ENCODE measurements at regions not wholly inside any gene's neighbourhood (a gene's known extent, or its start where the extent isn't known, plus 50 kb on each side); places are given as distances from the start of the nearest gene placed in this dataset.
A peak's percentile ranks its signal among the peaks of the same experiment; 100 is the strongest.
"Not testable (repeated sequence)": the region's sequence is repeated elsewhere in the genome, so short reads cannot be mapped to it uniquely, and the experiment has no call there.

- CTCF ChIA-PET: no interaction called here
- no peak for DNase-seq (ENCODE audit: low read depth, low spot score)
- TF ChIP-seq, protein P1, sequence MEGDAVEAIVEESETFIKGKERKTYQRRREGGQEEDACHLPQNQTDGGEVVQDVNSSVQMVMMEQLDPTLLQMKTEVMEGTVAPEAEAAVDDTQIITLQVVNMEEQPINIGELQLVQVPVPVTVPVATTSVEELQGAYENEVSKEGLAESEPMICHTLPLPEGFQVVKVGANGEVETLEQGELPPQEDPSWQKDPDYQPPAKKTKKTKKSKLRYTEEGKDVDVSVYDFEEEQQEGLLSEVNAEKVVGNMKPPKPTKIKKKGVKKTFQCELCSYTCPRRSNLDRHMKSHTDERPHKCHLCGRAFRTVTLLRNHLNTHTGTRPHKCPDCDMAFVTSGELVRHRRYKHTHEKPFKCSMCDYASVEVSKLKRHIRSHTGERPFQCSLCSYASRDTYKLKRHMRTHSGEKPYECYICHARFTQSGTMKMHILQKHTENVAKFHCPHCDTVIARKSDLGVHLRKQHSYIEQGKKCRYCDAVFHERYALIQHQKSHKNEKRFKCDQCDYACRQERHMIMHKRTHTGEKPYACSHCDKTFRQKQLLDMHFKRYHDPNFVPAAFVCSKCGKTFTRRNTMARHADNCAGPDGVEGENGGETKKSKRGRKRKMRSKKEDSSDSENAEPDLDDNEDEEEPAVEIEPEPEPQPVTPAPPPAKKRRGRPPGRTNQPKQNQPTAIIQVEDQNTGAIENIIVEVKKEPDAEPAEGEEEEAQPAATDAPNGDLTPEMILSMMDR (IDR thresholded peaks at IDR 0.05; ENCODE audit: insufficient read depth, low read length, missing control alignments): no peak
- POLR2A ChIA-PET: no interaction called here
- H3K4me3 ChIP-seq (ENCODE audit: low read depth, low read length): peak overlapping the region; percentile 58
Observed at GRCh38 chr1:148389027-148389339, 94.1 kb downstream of the PPIAL4G start.

DNA sequence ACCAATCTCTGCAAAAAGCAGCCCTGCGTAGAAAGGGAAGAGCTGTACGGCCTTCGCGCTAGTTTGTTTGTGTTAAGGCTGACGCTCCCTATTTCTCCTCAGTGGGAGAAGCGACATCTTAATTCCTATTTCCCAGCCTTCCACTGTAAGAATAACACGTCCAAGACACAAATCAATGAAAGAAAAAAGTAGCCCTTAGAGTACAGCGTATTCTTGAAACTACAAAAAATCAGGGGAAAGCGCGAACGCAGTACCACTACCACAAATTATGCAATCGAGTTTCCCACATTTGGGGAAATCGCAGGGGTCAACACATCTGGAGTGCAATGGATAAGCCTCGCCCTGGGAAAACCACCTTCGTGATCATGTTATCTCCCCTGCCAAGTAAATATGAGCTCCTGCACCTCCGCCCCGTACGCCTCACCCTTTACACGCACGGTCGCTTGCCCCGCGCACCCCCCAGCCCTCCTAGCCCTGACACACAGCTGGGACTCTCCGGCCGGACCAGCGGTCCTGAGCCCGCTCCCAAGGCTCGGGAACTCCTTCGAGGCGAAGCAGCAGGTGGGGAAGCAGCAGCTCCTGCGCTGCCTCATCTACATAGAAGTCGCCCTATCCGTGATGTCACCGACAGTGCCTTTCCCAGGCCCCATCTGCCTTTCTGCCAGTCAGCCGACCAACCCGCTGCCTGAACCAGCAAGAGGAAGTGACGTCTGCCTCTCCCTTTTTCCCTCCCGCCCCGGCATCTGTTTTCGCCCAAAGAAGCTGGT is 94.7 kb downstream of the PPIAL4G start:
- CTCF ChIA-PET: no interaction called here
- peak; percentile 10 for DNase-seq (ENCODE audit: low read depth, low spot score)
- H3K4me3 ChIP-seq (ENCODE audit: low read depth, low read length): peak overlapping the region; percentile 58
- POLR2A ChIA-PET: no interaction called here
- TF ChIP-seq, protein P1 (IDR thresholded peaks at IDR 0.05; ENCODE audit: insufficient read depth, low read length, missing control alignments): no peak

DNA sequence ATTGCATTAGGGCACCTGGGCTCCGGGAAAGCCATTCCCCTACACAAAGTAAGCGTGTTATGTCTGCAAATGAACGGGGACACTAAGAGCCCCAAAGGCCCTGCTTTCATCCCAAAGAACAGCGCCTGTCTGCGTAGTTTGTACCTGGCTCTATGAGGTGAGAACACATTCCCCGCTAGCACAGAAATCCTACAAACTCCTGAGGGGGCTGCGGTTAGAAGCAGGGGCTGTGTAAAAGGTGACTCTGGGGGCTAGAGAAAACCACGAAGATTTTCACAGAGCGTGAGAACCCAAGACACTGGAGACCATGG is 95.2 kb downstream of the PPIAL4G start:
- POLR2A ChIA-PET: not testable (repeated sequence)

GRCh38 chr1:148387122-148387948 is 95.8 kb downstream of the PPIAL4G start:
- CTCF ChIA-PET; DNase-seq (ENCODE audit: low read depth, low spot score); H3K4me3 ChIP-seq (ENCODE audit: low read depth, low read length): not testable (repeated sequence)
- POLR2A ChIA-PET: interaction anchor here (0.6 kb wide), 1 partner anchor 136 kb away, joined by 5 read pairs; no protein-coding TSS in a partner anchor

More for the DNA sequence above, 95.2 kb downstream of the PPIAL4G start:
- CTCF ChIA-PET; DNase-seq (ENCODE audit: low read depth, low spot score); H3K4me3 ChIP-seq (ENCODE audit: low read depth, low read length): not testable (repeated sequence)

DNA sequence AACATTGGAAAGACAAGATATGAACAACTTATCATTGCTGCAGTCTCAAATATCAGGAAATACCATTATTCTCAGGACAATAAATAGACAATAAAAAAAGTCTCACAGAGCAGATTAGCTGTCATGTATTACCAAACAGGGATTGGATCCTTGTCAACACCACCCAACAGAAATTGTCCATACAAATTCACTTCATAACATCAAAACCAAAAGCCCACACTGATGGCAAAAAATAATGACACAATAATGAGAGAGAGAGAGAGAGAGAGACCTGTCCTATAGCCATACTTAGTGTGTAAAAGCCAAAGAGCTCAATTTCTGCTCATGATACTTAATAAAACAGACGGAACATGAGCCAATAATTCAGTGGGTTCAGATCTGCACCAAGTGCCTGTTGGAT is 96.5 kb downstream of the PPIAL4G start:
- H3K4me3 ChIP-seq (ENCODE audit: low read depth, low read length): no peak overlapping the region
- CTCF ChIA-PET: no interaction called here
- POLR2A ChIA-PET: interaction anchor here (0.6 kb wide), 1 partner anchor 136 kb away, joined by 5 read pairs; no protein-coding TSS in a partner anchor
- TF ChIP-seq, protein P1 (IDR thresholded peaks at IDR 0.05; ENCODE audit: insufficient read depth, low read length, missing control alignments): no peak
- no peak for DNase-seq (ENCODE audit: low read depth, low spot score)

GRCh38 chr1:148386031-148386398 is 97.1 kb downstream of the PPIAL4G start:
- H3K4me3 ChIP-seq (ENCODE audit: low read depth, low read length); DNase-seq (ENCODE audit: low read depth, low spot score); POLR2A ChIA-PET; CTCF ChIA-PET: not testable (repeated sequence)

DNA sequence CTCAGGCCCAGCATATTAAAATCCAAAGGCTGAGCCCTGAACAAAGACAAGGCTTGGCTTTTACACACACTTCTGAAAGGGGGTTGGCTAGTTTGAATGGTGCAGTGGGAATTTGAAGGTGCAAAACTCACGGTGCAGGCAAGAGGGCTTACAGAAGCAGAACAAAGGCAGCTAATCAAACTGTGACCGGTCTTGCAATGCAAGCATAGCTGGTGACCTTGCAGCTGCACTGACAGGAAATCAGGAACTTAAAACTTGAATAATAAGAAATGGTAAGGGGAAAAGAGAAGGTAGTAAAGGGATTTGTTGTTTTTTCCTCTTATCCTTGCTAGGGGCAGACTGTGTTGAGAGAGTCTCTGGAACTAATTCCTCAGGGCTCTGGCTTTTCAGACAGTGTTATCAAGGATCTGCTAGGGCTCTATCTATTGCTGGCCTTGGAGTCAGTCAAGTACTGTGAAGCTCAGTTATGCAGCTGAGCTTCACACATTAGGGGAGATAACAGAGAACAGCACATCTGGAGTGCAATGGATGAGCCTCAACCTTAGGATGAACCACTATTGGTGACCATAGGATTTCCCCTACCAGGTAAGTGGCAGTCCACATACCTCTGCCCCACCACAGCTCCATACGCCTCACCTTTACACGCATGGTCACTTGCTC is 97.6 kb downstream of the PPIAL4G start:
- TF ChIP-seq, protein P1 (IDR thresholded peaks at IDR 0.05; ENCODE audit: insufficient read depth, low read length, missing control alignments): no peak
- CTCF ChIA-PET: no interaction called here
- DNase-seq (ENCODE audit: low read depth, low spot score): no peak
- POLR2A ChIA-PET: no interaction called here
- no peak overlapping the region for H3K4me3 ChIP-seq (ENCODE audit: low read depth, low read length)
